H9 (cell line): ENCODE measurements at regions not wholly inside any gene's neighbourhood (a gene's known extent, or its start where the extent isn't known, plus 50 kb on each side); places are given as distances from the start of the nearest gene placed in this dataset.

Experiments used
- DNase-seq: peaks from one replicate; pipeline ENCODE4 v3.0.0-alpha.2; 2017
- H2AFZ ChIP-seq: one replicate; pipeline ENCODE4 v1.6.1; 2013; ENCODE audit warnings: mild to moderate bottlenecking, low read length, control low read depth, moderate library complexity
- H2AK5ac ChIP-seq: 2 replicates; pipeline ENCODE4 v1.6.1; 2013; ENCODE audit warnings: low read length, control low read depth, mixed read lengths; ENCODE audit not compliant: insufficient read length
- H2BK120ac ChIP-seq: one replicate; pipeline ENCODE4 v1.6.1; 2013; ENCODE audit warnings: low read depth, mild to moderate bottlenecking, low read length, control low read depth, inconsistent platforms; ENCODE audit not compliant: poor library complexity, severe bottlenecking
- H2BK12ac ChIP-seq: 2 replicates; pipeline ENCODE4 v1.6.1; 2013; ENCODE audit warnings: low read length, control low read depth, mixed read lengths, low read depth; ENCODE audit not compliant: insufficient read length
- H2BK15ac ChIP-seq: 2 replicates; pipeline ENCODE4 v1.6.1; 2013; ENCODE audit warnings: low read depth, low read length, control low read depth
- H2BK20ac ChIP-seq: one replicate; pipeline ENCODE4 v1.6.1; 2013; ENCODE audit warnings: low read depth, mild to moderate bottlenecking, low read length, control low read depth, inconsistent platforms; ENCODE audit not compliant: poor library complexity, severe bottlenecking
- H2BK5ac ChIP-seq: 2 replicates; pipeline ENCODE4 v1.6.1; 2013; ENCODE audit warnings: low read length, control low read depth, mixed read lengths; ENCODE audit not compliant: insufficient read length
- H3K14ac ChIP-seq: 2 replicates; pipeline ENCODE4 v1.6.1; 2013; ENCODE audit warnings: low read length, control low read depth; ENCODE audit not compliant: insufficient read depth
- H3K18ac ChIP-seq: 2 replicates; pipeline ENCODE4 v1.6.1; 2013; ENCODE audit warnings: low read depth, mild to moderate bottlenecking, mixed read lengths, low read length, control low read depth; ENCODE audit not compliant: insufficient read length
- H3K23ac ChIP-seq: 2 replicates; pipeline ENCODE4 v1.6.1; 2013; ENCODE audit warnings: low read length, control low read depth, mixed read lengths, low read depth; ENCODE audit not compliant: insufficient read length
- H3K23me2 ChIP-seq: 2 replicates; pipeline ENCODE4 v1.6.1; 2013; ENCODE audit warnings: low read depth, mild to moderate bottlenecking, mixed read lengths, low read length, control low read depth; ENCODE audit not compliant: insufficient read length, poor library complexity, severe bottlenecking
- H3K27ac ChIP-seq: 2 replicates; pipeline ENCODE4 v1.5.1; 2013; ENCODE audit warnings: low read length, control low read depth, mixed read lengths, low read depth; ENCODE audit not compliant: insufficient read length
- H3K27me3 ChIP-seq: 2 replicates; pipeline ENCODE4 v1.6.1; 2013; ENCODE audit warnings: low read length, control low read depth, inconsistent platforms; ENCODE audit not compliant: insufficient read depth
- H3K4ac ChIP-seq: 2 replicates; pipeline ENCODE4 v1.6.1; 2013; ENCODE audit warnings: low read depth, mild to moderate bottlenecking, control low read depth, inconsistent platforms, low read length, moderate library complexity
- H3K4me1 ChIP-seq: 2 replicates; pipeline ENCODE4 v1.6.1; 2013; ENCODE audit warnings: low read length, control low read depth, inconsistent platforms; ENCODE audit not compliant: insufficient read depth
- H3K4me2 ChIP-seq: 2 replicates; pipeline ENCODE4 v1.6.1; 2013; ENCODE audit warnings: low read length, control low read depth, mixed read lengths; ENCODE audit not compliant: insufficient read length, insufficient read depth
- H3K56ac ChIP-seq: 2 replicates; pipeline ENCODE4 v1.6.1; 2013; ENCODE audit warnings: low read depth, mild to moderate bottlenecking, mixed read lengths, low read length, control low read depth; ENCODE audit not compliant: insufficient read length
- H3K79me1 ChIP-seq: 2 replicates; pipeline ENCODE4 v1.6.1; 2013; ENCODE audit warnings: low read depth, mild to moderate bottlenecking, moderate library complexity, low read length, control low read depth, inconsistent platforms; ENCODE audit not compliant: insufficient read depth, poor library complexity, severe bottlenecking
- H3K79me2 ChIP-seq: 2 replicates; pipeline ENCODE4 v1.6.1; 2013; ENCODE audit warnings: low read length, control low read depth, inconsistent platforms; ENCODE audit not compliant: insufficient read depth
- H3K9ac ChIP-seq: 2 replicates; pipeline ENCODE4 v1.6.1; 2013; ENCODE audit warnings: low read length, control low read depth, mixed read lengths; ENCODE audit not compliant: insufficient read length; ENCODE audit errors: extremely low read depth
- H3K9me3 ChIP-seq: one replicate; pipeline ENCODE4 v1.6.1; 2013; ENCODE audit warnings: low read depth, low read length, inconsistent platforms; ENCODE audit not compliant: control insufficient read depth
- H3T11ph ChIP-seq: one replicate; pipeline ENCODE4 v1.6.1; 2013; ENCODE audit warnings: mild to moderate bottlenecking, low read length, control low read depth, inconsistent platforms
- H4K20me1 ChIP-seq: one replicate; pipeline ENCODE4 v1.6.1; 2013; ENCODE audit not compliant: control insufficient read depth, insufficient read length, insufficient read depth
- H4K5ac ChIP-seq: 2 replicates; pipeline ENCODE4 v1.6.1; 2013; ENCODE audit warnings: low read depth, mild to moderate bottlenecking, mixed read lengths, low read length, control low read depth; ENCODE audit not compliant: insufficient read length
- H4K8ac ChIP-seq: replicated peaks from 2 replicates; pipeline ENCODE4 v1.6.1; 2013; ENCODE audit warnings: low read length, control low read depth, mixed read lengths, low read depth; ENCODE audit not compliant: insufficient read length
- H4K91ac ChIP-seq: 2 replicates; pipeline ENCODE4 v1.6.1; 2013; ENCODE audit warnings: low read depth, mild to moderate bottlenecking, moderate library complexity, mixed read lengths, low read length, control low read depth; ENCODE audit not compliant: insufficient read length
- H3K27ac Mint-ChIP-seq, 3 experiments: 2 replicates in 2 of 3; 3 replicates in 1 of 3; pipeline ENCODE4 v1.8.0; 2020 to 2021; ENCODE audit warnings: mixed read lengths in 3 of 3, mild to moderate bottlenecking in 1 of 3, moderate library complexity in 1 of 3
- H3K27me3 Mint-ChIP-seq: 2 replicates; pipeline ENCODE4 v1.8.0; 2021; ENCODE audit warnings: low read depth, mild to moderate bottlenecking, moderate library complexity, mixed read lengths
- H3K36me3 Mint-ChIP-seq, 3 experiments: 2 replicates in 2 of 3; 3 replicates in 1 of 3; pipeline ENCODE4 v1.8.0; 2020 to 2021; ENCODE audit warnings: low read depth in 3 of 3, mixed read lengths in 3 of 3; ENCODE audit not compliant: insufficient read depth in 1 of 3
- H3K4me1 Mint-ChIP-seq, 2 experiments: 2 replicates each; pipeline ENCODE4 v1.8.0; 2020; ENCODE audit warnings: mixed read lengths in 2 of 2
- H3K4me3 Mint-ChIP-seq, 2 experiments: 2 replicates in 1 of 2; 3 replicates in 1 of 2; pipeline ENCODE4 v1.8.0; 2020 to 2021; ENCODE audit warnings: mild to moderate bottlenecking in 2 of 2, mixed read lengths in 2 of 2, moderate library complexity in 1 of 2
- H3K9me3 Mint-ChIP-seq, 2 experiments: 2 replicates in 1 of 2; 3 replicates in 1 of 2; pipeline ENCODE4 v1.8.0; 2020; ENCODE audit warnings: mild to moderate bottlenecking in 2 of 2, mixed read lengths in 2 of 2, moderate library complexity in 1 of 2
- WGBS: extraction: QIAGEN DNeasy Blood & Tissue Kit; methylation state at CpG from one replicate; pipeline ENCODE4 v1.1.7; 2013; ENCODE audit warnings: missing lambda C conversion rate, low lambda C conversion rate, mixed read lengths; ENCODE audit not compliant: insufficient read length; ENCODE audit errors: extremely low coverage; 5-methylcytosine and 5-hydroxymethylcytosine counted together
- TF ChIP-seq, protein P1 (sequence below): fragments of 200-600 bp; sonication (generic); conservative IDR thresholded peaks from 3 replicates; pipeline ENCODE4 v1.8.0; 2021; ENCODE audit warnings: antibody characterized with exemption, mild to moderate bottlenecking

DNA sequence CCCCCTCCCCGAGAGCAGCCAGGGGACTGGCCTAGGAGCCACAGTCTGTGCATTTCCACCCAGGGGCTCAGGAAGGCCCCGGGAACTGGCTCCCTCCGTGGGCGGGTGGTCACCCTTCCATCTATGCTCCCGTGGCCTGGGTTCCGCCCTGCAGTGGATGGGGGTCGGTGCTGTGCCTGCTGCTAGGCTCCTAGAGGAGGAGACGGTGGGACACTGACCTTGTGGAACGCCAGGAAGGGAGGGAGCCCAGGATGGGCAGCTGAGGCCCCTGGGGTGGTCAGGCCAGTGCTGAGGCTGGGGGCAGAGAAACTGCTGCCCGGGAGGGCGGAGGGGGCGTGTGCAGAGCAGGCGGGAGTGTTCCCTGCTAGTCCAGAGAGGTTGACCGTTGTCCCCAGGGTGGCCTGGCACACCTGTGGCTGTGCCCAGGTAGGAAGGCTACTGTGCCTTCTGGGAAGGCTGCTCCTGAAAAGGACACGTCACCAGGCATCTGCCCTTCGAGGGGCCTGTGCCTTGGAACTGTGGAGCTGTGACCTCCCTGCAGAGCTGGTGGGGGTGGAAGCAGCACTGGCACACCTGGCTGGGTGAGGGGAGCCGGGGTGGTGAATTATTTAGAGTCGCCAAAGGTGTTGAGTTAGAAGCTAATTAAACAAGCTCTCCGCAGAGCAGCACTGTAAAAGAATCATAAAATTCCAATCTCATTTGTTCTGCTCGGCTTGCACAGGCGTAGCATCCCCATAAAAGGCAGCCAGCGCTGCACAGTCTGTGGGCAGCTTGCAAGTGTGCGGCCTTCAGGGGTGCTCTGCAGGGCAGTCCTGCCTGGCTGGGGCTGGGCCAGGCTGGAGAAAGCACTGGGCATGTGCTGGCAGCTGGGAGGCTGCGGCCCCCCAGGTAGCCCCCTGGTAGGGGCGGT, 145.1 kb downstream of the KIF26A start:
- DNase-seq: peak; percentile 23

More for the DNA sequence above, 145.1 kb downstream of the KIF26A start:
- Histone ChIP-seq H3K23me2 (no peaks in the 10 kb centered on the region), H4K20me1 (no peaks in the 10 kb centered on the region), H3K4ac (no peak overlapping the region), H2AFZ (no peak overlapping the region), H4K91ac (no peak overlapping the region), H2BK20ac (no peak overlapping the region), H3K9ac (no peak overlapping the region), H2BK5ac (no peak overlapping the region), H2BK12ac (no peak overlapping the region), H3K18ac (no peak overlapping the region), H2AK5ac (no peak overlapping the region), H3K14ac (no peak overlapping the region; the same call in 1 of the 2 replicates), H3K27me3 (no peaks in the 10 kb centered on the region), H3T11ph (no peak overlapping the region), H3K4me2 (no peak overlapping the region), H4K5ac (no peak overlapping the region), H3K27ac (no peak overlapping the region), H3K4me1 (no peaks in the 10 kb centered on the region), H3K9me3 (no peaks in the 10 kb centered on the region), H3K79me2 (no peaks in the 10 kb centered on the region), H3K56ac (no peak overlapping the region), H2BK120ac (no peak overlapping the region), H3K79me1 (no peaks in the 10 kb centered on the region), H2BK15ac (no peak overlapping the region), H3K23ac (no peak overlapping the region), H4K8ac (no peak overlapping the region)
- Mint-ChIP-seq H3K9me3 (peaks cover 0 to under 1% of the 10 kb centered on the region in 2 experiments; a peak in 3 of 5 replicates), H3K4me1 (peaks cover 5 to 7% of the 10 kb centered on the region in 2 experiments), H3K4me3 (no peak overlapping the region), H3K36me3 (no peaks in the 10 kb centered on the region), H3K27ac (peak overlapping the region in 1 of 3 experiments; percentile 92; a peak in 1 of 7 replicates), H3K27me3 (peaks cover 5% of the 10 kb centered on the region; the same call in 1 of the 2 replicates)
- TF ChIP-seq, protein P1, sequence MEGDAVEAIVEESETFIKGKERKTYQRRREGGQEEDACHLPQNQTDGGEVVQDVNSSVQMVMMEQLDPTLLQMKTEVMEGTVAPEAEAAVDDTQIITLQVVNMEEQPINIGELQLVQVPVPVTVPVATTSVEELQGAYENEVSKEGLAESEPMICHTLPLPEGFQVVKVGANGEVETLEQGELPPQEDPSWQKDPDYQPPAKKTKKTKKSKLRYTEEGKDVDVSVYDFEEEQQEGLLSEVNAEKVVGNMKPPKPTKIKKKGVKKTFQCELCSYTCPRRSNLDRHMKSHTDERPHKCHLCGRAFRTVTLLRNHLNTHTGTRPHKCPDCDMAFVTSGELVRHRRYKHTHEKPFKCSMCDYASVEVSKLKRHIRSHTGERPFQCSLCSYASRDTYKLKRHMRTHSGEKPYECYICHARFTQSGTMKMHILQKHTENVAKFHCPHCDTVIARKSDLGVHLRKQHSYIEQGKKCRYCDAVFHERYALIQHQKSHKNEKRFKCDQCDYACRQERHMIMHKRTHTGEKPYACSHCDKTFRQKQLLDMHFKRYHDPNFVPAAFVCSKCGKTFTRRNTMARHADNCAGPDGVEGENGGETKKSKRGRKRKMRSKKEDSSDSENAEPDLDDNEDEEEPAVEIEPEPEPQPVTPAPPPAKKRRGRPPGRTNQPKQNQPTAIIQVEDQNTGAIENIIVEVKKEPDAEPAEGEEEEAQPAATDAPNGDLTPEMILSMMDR: no peak
- WGBS: no CpG with 5 or more reads among the region's 25 CpGs
